Anterior cingulate cortex (tissue), 58 donors: ENCODE measurements at regions not wholly inside any gene's neighbourhood (a gene's known extent, or its start where the extent isn't known, plus 50 kb on each side); places are given as distances from the start of the nearest gene placed in this dataset.

Experiments
- DNase-seq, 58 donors: peaks; one replicate each; lab custom pipeline; 2025; lab: John Stamatoyannopoulos, UW

DNA sequence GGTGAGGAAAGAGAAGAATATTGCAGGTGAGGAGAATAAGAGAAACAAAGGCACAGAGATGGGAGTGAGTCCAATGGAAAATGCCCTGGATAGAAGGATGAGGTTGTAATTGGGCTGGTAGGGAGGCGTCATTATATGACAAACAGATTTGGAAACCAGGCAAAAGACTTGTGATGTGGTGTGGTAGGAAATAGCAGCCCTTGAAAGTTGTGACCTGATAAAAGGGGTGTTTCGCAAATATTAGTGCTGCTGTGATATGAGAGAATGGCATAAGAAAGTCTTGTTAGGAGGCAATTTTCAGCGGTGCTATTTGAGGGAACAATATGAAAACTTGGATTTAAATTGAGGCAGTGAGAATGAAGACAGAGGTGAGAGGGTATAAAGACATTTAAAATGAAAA, 217.5 kb upstream of the ACTBL2 start:
- DNase-seq = no peak

DNA sequence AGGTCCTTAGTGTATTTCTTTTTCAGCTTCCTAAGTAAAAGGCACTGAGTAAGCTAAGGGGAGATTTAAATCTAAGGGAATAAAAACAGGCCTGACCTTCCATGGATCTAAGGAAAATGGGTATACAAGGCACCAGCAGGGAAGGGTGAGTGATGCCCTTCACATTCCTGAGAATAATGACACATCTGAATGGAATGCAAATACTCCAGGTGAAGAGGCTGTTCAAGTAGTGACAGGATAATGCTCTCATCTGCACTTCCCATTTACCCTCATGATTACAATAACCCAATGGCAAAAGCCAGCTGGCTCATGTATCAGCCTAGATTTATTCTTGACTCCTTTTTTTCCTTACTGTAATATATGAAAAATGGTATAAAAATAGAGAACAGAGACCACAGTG, 216.2 kb upstream of the ACTBL2 start:
- no peak for DNase-seq

DNA sequence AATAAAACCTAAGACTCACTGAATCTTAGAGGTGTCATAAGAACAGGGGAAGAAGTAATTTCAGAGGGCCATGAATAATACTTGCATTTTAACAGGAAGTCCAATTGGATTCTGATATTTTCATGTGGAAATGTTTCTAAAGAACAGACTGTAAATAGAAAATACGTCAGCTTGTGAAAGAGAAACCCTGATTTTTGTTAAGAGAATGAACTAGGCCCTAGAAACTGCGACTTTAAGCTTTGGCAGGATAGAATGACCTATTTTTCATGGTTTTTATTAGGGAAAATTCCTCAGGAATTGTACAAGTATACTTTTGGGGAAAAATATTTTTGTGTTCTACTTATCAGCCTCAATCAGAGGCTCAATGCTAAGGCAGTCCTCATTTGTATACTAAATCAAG, 215.5 kb upstream of the ACTBL2 start:
- no peak for DNase-seq

GRCh38 chr5:57696825-57697570, 214.4 kb upstream of the ACTBL2 start:
- no peak for DNase-seq

- no peak for DNase-seq
These were observed 213.8 kb upstream of the ACTBL2 start for GRCh38 chr5:57696389-57696769.

DNA sequence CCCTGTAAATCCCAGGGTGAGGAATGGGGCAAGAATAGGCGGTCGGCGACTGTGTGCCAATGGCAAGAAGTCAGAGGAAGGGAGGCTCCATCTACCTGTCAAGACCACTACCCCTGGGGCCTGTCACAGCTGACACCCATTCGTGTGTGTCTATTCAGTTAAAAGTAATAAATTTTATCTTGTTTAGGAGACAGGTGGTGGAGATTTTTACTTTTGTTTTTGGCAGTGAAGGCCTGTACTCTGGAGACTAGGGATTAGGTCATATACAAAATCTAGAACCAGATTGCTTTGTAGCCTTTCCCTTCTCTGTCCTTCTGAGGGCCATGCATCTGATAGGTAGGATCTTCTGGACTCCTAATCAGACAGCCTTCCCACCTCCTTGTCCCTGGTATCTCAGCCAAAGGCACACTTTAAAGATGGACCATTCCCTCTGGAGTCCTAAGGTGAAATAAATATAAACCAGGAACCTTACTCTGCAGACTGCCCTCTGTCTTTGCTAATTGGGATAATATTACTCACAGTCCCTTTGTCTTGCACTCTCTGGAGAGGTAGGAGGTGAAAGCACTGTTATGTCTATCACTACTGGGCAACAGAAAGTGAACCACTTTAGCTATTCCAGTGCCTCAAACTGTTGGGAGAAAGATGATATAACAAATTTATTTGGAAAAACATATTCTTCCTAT, 213.2 kb upstream of the ACTBL2 start:
- DNase-seq = no peak

DNA sequence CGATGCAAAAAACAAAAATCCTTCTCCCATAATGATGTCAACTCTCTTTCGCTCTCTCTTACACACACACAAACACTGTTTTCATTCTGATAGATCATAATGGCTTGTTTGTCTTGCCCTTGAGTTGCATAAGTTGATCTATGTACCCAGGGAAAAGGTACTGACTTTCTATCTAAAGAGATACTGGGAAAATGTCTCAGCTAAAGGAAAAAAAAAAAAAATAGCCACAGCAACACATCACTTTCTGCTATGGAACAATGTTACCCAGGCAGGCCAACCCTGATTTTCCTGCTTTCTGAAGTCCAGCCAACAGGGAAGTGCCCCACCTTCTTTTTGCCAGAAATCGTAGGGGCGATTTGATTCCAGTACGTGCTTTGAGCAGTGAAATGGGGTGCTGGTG, 212.6 kb upstream of the ACTBL2 start:
- peak in 1 of 58 donors; percentile 15 for DNase-seq

GRCh38 chr5:57693488-57694305, 211.1 kb upstream of the ACTBL2 start:
- no peak for DNase-seq

GRCh38 chr5:57692582-57693487, 210.2 kb upstream of the ACTBL2 start:
- DNase-seq = peak in 42 of 58 donors; percentile 2 to 85 (median 37)

DNA sequence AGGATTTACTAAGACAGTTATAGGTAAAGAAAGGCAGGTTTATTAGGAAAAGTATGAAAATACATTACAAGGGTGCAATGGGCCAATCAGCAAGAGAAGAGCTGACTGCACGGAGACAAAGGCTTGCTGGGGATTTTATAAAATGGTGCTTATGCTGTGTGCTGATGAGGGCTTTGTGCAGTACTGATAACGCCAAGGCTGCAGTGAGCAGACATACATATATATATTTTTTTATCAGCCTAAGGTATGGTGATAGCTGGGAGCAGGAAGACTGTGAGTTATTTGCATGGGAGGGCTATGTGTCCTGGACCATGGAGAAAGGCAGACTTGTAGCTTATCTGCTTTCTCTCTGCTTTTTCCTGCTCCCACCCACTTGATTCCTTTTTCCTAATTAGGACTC, 208.1 kb upstream of the ACTBL2 start:
- DNase-seq = no peak

DNA sequence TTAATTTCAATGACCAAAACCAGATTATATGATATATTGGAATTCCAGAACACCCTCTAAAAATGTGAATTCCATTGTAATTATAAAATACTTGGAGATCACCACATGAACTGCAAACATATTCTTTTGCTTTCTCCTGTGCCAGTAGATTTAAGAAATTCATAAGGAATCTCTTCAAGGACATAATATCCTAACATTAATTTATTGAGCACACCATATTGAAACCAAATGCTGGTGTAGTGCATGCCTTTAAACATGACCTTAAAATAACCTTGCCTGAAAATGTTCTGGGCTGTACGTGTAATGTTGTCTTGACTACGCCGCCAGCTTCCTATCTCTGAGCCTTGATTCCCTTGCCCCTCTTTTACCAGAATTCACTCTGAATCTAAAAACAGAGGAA, 205.0 kb upstream of the ACTBL2 start:
- DNase-seq = no peak

DNA sequence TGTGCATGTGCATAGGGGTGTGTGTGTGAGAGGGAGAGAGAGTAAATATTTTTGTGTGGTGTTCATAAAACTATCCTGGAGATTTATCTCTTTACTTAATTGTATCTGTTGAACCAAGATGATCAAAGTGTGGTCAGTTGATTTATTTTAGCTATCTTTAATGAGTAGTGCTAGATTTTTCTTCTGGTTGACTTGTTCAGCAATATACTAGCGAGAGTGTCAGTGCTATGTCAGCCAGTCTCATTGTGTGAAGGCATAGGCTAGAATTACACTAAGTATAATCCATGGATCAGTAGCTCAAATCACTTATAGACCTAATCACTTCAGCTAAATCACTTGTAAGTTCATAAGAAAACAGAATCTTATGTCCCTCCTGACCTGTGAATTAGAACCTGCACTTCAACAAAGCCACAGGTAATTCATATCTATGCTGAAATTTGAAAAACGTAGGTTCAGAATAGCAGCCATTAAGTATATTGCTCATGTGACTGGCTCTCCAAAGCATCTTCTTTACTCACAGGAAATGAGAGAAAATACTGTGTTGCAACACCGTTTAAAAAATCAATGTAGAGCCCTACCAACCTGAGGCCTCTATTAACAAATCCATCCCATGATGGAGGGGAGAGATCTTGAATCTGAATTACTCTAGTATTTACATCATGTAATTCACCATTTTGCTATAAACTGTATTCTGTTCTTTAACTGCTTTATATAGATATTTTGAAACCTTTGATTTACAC, 203.1 kb upstream of the ACTBL2 start:
- DNase-seq = no peak

- DNase-seq = no peak
These were observed 201.7 kb upstream of the ACTBL2 start for GRCh38 chr5:57684299-57684702.

DNA sequence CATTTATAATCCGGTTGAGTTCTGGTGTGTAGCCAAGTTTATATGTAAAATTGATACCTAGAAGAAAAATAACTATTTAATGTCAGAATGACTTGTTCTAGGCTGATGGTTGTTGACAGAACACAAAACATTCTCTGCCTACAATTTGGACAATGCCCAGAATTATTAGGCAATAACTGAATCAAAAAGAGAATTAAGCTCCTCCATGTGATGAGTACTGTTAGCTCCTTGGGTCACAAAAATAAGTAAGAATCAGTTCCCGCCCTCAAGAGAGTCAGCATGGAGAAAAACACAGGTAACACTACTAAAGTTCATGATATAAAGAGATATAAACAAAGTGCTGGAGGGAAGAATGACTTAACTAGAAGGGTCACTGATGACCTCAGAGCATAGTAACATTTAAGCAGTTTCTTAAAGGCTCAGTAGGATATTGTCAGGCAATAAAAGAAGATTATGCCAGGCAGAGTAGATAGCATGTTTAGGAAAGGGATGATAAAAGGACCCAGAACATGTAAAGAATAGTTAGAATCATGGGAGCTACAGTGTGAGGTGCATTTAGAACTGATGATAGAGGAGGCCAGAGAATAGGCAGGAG, 200.5 kb upstream of the ACTBL2 start:
- DNase-seq = no peak

- DNase-seq = no peak
These were observed 199.3 kb upstream of the ACTBL2 start for GRCh38 chr5:57681942-57682341.

DNA sequence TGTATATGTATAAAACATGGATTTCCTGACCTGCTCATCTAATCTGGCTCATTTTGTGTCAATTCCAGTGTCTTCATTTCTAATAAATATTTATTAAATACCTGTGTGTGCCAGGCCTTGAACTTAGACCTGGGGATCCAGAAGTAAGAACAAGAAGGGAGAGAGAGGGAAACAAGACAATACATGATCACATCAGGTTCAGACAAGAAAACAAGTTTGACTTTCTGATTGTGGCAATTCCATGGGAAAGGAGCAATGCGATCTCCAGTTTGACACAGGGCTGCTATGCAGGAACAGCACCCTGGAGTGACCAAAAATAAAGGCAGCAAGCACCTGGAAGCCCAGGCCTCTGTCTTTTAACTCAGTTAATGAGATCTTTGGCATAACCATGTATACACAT, 198.1 kb upstream of the ACTBL2 start:
- DNase-seq = no peak

DNA sequence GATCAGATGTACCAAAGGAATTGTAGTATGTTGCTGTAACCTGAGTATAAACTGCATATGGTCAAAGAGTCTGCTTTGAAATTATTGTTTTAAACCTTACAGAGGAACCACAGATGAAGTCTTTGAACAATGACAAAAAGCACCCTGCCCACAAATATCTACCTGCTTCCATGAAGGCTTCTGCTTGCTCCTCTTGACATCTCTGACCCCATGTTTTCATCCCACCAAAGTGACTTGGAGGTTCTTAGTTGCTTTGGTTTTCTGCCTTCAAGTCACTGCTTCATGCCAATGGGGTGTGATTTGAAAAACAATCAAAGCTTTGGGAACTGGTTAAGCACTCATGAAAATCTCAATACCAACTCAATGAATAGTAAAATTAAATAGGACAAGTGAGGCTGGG, 194.6 kb upstream of the ACTBL2 start:
- no peak for DNase-seq

- no peak for DNase-seq
These were observed 193.8 kb upstream of the ACTBL2 start for GRCh38 chr5:57676222-57677098.
